ENCODE measurements at regions not wholly inside any gene's neighbourhood (a gene's known extent, or its start where the extent isn't known, plus 50 kb on each side); places are given as distances from the start of the nearest gene placed in this dataset.
"Not testable (repeated sequence)": the region's sequence is repeated elsewhere in the genome, so short reads cannot be mapped to it uniquely, and the experiment has no call there.

GRCh38 chr3:94596887-94597566, 534.2 kb downstream of the NSUN3 start:
- no peak for DNase-seq (ENCODE audit: low read depth)

GRCh38 chr3:94607778-94608177, 544.9 kb downstream of the NSUN3 start:
- no peak for DNase-seq (ENCODE audit: low read depth)

- DNase-seq (ENCODE audit: low read depth) = no peak
These were observed 547.0 kb downstream of the NSUN3 start for GRCh38 chr3:94609908-94610307.

GRCh38 chr3:94611596-94611995, 548.7 kb downstream of the NSUN3 start:
- no peak for DNase-seq (ENCODE audit: low read depth)

GRCh38 chr3:94612631-94613030, 549.8 kb downstream of the NSUN3 start:
- DNase-seq (ENCODE audit: low read depth) = no peak

GRCh38 chr3:94614192-94614591, 551.3 kb downstream of the NSUN3 start:
- no peak for DNase-seq (ENCODE audit: low read depth)

GRCh38 chr3:94615275-94616065, 552.6 kb downstream of the NSUN3 start:
- DNase-seq (ENCODE audit: low read depth) = no peak

- DNase-seq (ENCODE audit: low read depth) = no peak
These were observed 554.0 kb downstream of the NSUN3 start for GRCh38 chr3:94616833-94617232.

GRCh38 chr3:94617312-94617711, 554.5 kb downstream of the NSUN3 start:
- no peak for DNase-seq (ENCODE audit: low read depth)

GRCh38 chr3:94619643-94620042, 556.8 kb downstream of the NSUN3 start:
- no peak for DNase-seq (ENCODE audit: low read depth)

- no peak for DNase-seq (ENCODE audit: low read depth)
These were observed 563.7 kb downstream of the NSUN3 start for GRCh38 chr3:94626573-94626972.

- no peak for DNase-seq (ENCODE audit: low read depth)
These were observed 564.8 kb downstream of the NSUN3 start for GRCh38 chr3:94627689-94628088.

GRCh38 chr3:94643400-94643799, 580.5 kb downstream of the NSUN3 start:
- no peak for DNase-seq (ENCODE audit: low read depth)

- no peak for DNase-seq (ENCODE audit: low read depth)
These were observed 582.9 kb downstream of the NSUN3 start for GRCh38 chr3:94645790-94646189.

- DNase-seq (ENCODE audit: low read depth) = no peak
These were observed 584.3 kb downstream of the NSUN3 start for GRCh38 chr3:94647131-94647530.

- not testable (repeated sequence) for DNase-seq (ENCODE audit: low read depth)
These were observed 585.7 kb downstream of the NSUN3 start for GRCh38 chr3:94648270-94649180.

- no peak for DNase-seq (ENCODE audit: low read depth)
These were observed 591.2 kb downstream of the NSUN3 start for GRCh38 chr3:94654096-94654495.

- DNase-seq (ENCODE audit: low read depth) = no peak
These were observed 603.1 kb downstream of the NSUN3 start for GRCh38 chr3:94665922-94666321.

- DNase-seq (ENCODE audit: low read depth) = no peak
These were observed 608.2 kb downstream of the NSUN3 start for GRCh38 chr3:94671078-94671477.

GRCh38 chr3:94673876-94674275, 611.0 kb downstream of the NSUN3 start:
- DNase-seq (ENCODE audit: low read depth) = no peak

GRCh38 chr3:94686208-94686607, 623.3 kb downstream of the NSUN3 start:
- DNase-seq (ENCODE audit: low read depth) = no peak

- peak; percentile 5 for DNase-seq (ENCODE audit: low read depth)
These were observed 631.3 kb downstream of the NSUN3 start for GRCh38 chr3:94693997-94694640.
